ENCODE measurements at regions not wholly inside any gene's neighbourhood (a gene's known extent, or its start where the extent isn't known, plus 50 kb on each side); places are given as distances from the start of the nearest gene placed in this dataset.
"Not testable (repeated sequence)": the region's sequence is repeated elsewhere in the genome, so short reads cannot be mapped to it uniquely, and the experiment has no call there.

DNA sequence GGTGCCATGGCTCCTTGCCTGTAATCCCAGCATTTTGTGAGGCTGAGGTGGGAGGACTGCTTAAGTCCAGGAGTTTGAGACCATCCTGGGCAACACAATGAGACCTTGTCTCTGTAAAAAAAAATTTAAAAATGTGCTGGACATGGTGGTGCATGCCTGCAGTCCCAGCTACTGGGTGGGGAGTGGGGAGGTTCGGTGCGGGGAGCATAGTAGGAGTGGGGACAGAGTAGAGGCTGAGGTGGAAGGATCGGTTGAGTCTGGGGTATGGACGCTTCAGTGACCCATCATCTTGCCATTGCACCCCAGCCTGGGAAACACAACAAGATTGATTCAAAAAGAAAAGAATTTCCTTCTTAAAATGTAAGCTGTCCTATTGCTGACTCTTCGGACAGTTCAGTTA lies 1490.0 kb upstream of the GBE1 start:
- no peaks in the 10 kb centered on the region for H3K27me3 Mint-ChIP-seq
- H3K4me3 Mint-ChIP-seq, result no peak overlapping the region
- DNase-seq (no peak), ATAC-seq (no peak)
- H3K4me1 Mint-ChIP-seq, result no peaks in the 10 kb centered on the region
- no peaks in the 10 kb centered on the region for H3K36me3 Mint-ChIP-seq (ENCODE audit: low read depth)
- H3K27ac Mint-ChIP-seq, result no peak overlapping the region
- H3K9me3 ChIP-seq (ENCODE audit: control insufficient read depth, low read length, poor library complexity, severe bottlenecking), result peaks cover 4% of the 10 kb centered on the region

DNA sequence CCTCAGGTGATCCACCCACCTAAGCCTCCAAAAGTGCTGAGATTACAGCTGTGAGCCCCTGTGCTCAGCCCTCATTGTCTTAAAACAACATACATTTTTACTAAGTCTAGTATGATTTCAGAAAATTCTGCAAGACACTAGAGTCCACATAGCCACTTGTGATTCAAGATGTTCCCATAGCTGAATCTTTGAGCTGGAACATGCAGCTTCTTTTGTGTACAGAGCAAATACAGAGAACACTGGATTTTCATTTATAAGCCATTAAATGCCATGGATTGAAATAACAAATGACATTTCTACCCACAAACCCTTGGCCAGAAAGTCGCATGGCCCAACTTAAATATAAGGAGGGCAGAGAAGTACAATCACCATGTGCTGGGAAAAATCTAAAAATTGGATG lies 1489.2 kb upstream of the GBE1 start:
- no peaks in the 10 kb centered on the region for H3K4me1 Mint-ChIP-seq
- H3K36me3 Mint-ChIP-seq (ENCODE audit: low read depth), result no peaks in the 10 kb centered on the region
- H3K27ac Mint-ChIP-seq, result no peak overlapping the region
- ATAC-seq (no peak), DNase-seq (no peak)
- no peak overlapping the region for H3K4me3 Mint-ChIP-seq
- H3K27me3 Mint-ChIP-seq, result no peaks in the 10 kb centered on the region
- H3K9me3 ChIP-seq (ENCODE audit: control insufficient read depth, low read length, poor library complexity, severe bottlenecking), result peaks cover 4% of the 10 kb centered on the region

DNA sequence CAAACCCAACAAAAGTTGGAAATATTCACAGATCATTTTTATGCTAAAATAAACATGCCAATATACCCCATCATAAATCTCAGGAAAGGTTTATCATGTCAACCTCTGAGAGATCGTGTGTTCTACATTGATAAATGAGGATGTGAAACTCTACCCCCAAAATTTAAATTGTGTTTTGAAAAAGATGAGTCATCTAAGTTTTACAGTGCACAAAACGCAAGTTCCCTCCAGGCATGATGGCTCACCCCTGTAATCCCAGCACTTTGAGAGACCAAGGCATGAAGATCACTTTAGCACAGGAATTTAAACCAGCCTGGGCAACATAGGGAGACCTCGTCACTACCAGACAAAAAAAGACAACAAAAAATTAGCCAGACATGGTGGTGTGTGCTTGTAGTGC lies 1487.0 kb upstream of the GBE1 start:
- ATAC-seq (no peak), DNase-seq (no peak)
- no peak overlapping the region for H3K27ac Mint-ChIP-seq
- H3K27me3 Mint-ChIP-seq, result no peaks in the 10 kb centered on the region
- no peaks in the 10 kb centered on the region for H3K4me1 Mint-ChIP-seq
- H3K4me3 Mint-ChIP-seq, result no peak overlapping the region
- H3K36me3 Mint-ChIP-seq (ENCODE audit: low read depth), result no peaks in the 10 kb centered on the region
- peaks cover 4% of the 10 kb centered on the region for H3K9me3 ChIP-seq (ENCODE audit: control insufficient read depth, low read length, poor library complexity, severe bottlenecking)

DNA sequence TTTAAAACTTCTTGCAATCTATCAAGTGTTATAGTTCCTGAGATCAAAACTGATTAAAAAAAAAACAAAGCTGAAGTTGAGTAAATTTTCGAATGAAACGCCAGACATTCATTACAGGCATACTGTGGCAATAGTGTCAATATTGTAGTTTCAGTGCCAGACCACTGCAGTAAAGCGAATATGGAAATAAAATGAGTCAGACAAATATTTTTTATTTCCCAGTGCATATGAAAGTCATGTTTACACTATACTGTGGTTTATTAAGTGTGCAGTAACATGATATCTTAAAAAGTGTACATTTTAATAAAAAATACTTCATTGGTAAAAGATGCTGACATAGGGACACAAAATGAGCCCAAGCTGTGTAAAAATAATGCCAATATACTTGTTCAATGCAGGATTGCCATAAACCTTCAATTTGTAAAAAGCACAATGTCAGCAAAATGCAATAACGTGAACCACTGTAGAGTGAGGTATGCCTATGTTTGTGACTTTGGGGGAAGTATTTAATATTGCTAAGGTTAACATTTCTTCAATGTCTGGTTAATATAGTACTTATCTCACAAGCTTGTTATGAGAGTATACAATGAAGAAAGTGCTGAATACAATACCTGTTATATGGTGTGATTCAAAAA lies 1473.9 kb upstream of the GBE1 start:
- H3K4me1 Mint-ChIP-seq, result no peaks in the 10 kb centered on the region
- no peaks in the 10 kb centered on the region for H3K36me3 Mint-ChIP-seq (ENCODE audit: low read depth)
- H3K27me3 Mint-ChIP-seq, result no peaks in the 10 kb centered on the region
- no peaks in the 10 kb centered on the region for H3K9me3 ChIP-seq (ENCODE audit: control insufficient read depth, low read length, poor library complexity, severe bottlenecking)
- H3K27ac Mint-ChIP-seq, result no peak overlapping the region
- DNase-seq (no peak), ATAC-seq (no peak)
- no peak overlapping the region for H3K4me3 Mint-ChIP-seq

DNA sequence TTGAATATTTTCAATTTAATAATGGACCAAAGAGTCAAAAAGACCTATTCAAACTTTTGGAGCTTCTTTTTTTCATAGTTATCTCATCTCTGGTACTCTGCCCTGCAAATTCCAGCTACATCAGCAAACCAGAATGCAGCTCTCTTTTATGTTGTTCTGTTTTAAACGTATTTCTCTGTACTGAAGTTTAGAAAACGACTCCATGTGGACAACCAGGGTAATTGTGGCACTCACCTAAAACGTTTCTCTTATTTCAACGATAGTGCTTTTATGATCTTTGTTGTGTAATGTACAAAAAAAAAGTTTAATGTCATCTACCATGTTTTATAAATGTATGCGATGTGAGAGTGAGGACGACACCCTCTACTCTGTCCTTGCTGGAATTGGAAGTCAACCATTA lies 1472.3 kb upstream of the GBE1 start:
- H3K4me1 Mint-ChIP-seq, result no peaks in the 10 kb centered on the region
- ATAC-seq, result no peak
- H3K36me3 Mint-ChIP-seq (ENCODE audit: low read depth), result no peaks in the 10 kb centered on the region
- no peak overlapping the region for H3K4me3 Mint-ChIP-seq
- H3K27me3 Mint-ChIP-seq, result no peaks in the 10 kb centered on the region
- no peak for DNase-seq
- no peak overlapping the region for H3K27ac Mint-ChIP-seq
- no peaks in the 10 kb centered on the region for H3K9me3 ChIP-seq (ENCODE audit: control insufficient read depth, low read length, poor library complexity, severe bottlenecking)

DNA sequence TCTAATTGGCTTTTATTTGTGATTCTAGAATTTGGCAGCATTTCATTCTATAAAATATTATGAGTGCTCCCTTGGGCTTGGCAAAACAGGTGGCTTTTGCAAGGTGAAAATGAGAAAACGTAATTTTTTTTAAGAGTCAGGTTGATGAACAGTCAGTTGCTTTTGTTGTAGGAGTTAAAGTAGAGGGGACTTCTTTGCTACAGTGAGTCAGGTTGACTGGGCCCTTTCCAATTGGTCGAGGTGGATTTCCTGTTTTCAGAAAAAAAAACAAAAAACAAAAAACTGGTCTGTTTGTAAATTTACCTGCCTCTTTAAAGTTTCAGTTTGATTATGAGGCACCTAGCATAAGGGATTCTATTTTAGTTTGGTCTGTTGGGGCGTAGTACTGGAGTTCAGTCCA lies 1469.4 kb upstream of the GBE1 start:
- H3K4me3 Mint-ChIP-seq, result no peak overlapping the region
- H3K27me3 Mint-ChIP-seq, result no peaks in the 10 kb centered on the region
- ATAC-seq, result no peak
- H3K4me1 Mint-ChIP-seq, result no peaks in the 10 kb centered on the region
- no peaks in the 10 kb centered on the region for H3K9me3 ChIP-seq (ENCODE audit: control insufficient read depth, low read length, poor library complexity, severe bottlenecking)
- no peak for DNase-seq
- no peak overlapping the region for H3K27ac Mint-ChIP-seq
- H3K36me3 Mint-ChIP-seq (ENCODE audit: low read depth), result no peaks in the 10 kb centered on the region

DNA sequence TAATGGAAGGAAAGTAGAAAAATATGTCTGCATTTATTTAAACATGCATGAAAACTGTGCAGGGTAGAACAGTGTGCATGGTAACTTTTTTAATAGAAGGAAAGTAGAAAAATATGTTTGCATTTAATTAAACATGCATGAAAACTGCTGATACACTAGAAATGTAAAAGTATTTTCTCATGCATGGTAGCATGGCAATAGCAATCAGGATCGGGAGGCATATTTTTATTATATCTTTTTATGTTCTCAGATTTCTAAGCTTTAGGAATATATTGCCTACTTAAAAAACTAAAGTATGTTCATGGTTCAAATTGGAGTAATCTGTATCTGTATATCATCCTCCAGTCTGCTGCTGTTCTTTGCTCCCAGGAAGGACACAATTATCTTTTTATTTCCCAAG lies 1468.9 kb upstream of the GBE1 start:
- no peaks in the 10 kb centered on the region for H3K4me1 Mint-ChIP-seq
- no peak overlapping the region for H3K27ac Mint-ChIP-seq
- no peaks in the 10 kb centered on the region for H3K27me3 Mint-ChIP-seq
- no peaks in the 10 kb centered on the region for H3K36me3 Mint-ChIP-seq (ENCODE audit: low read depth)
- ATAC-seq, result no peak
- no peaks in the 10 kb centered on the region for H3K9me3 ChIP-seq (ENCODE audit: control insufficient read depth, low read length, poor library complexity, severe bottlenecking)
- no peak for DNase-seq
- no peak overlapping the region for H3K4me3 Mint-ChIP-seq

DNA sequence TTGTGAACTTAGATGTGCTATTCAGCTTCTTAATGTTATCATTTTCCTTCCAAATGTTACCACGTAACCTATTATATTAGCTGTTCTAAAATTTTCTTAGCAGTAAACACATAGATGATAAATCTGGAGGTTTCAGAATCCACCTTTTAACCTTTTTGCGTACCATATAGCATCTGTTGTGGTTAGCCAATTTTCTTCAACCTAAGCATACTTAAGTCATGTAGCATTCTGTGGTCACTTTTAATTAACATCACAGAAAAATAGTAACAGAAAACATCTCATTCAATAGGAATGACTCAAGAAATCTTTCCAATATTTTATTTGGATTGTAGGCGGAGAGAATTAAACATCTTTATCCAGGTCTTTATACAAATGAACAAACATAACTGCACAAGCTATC lies 1465.3 kb upstream of the GBE1 start:
- no peak for DNase-seq
- no peaks in the 10 kb centered on the region for H3K4me1 Mint-ChIP-seq
- H3K27ac Mint-ChIP-seq, result no peak overlapping the region

DNA sequence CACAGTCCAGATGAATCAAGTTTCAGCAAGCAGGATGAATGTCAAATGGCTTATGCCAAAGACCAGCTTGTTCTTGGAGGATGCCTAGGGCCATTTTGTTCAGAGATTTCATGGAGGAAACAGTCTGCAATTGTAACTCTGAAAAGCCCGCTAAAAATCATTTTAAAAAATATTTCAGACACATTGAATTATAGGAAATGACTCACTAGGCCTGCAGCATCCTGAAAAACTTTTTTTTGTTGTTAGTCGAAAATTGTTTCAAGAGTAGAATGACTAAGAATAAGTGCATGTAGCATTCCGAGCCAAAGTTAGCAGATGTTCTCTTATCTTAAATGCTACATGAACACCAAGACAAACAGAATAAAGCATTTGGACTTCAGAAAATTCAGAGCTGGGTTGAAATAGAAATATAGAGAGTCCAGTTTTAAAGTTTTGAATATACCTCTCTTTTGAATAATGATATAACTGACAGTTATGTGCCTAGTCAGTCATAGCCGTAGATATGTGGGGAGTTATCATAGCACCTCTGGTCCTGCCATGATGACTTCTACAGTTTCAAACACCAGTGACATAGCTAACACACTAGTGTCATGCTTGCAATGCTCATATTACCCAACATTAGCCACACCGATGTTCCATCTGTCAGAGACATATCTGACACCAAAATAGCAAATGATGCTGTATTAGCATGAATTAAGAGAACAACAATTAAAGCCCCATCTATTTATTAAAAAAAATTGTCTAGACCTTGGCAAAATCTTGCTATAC lies 1462.8 kb upstream of the GBE1 start:
- ATAC-seq, result no peak
- Mint-ChIP-seq H3K4me1 (no peaks in the 10 kb centered on the region), H3K27me3 (no peaks in the 10 kb centered on the region), H3K4me3 (no peak overlapping the region), H3K36me3 (ENCODE audit: low read depth) (no peaks in the 10 kb centered on the region), H3K27ac (no peak overlapping the region)
- no peaks in the 10 kb centered on the region for H3K9me3 ChIP-seq (ENCODE audit: control insufficient read depth, low read length, poor library complexity, severe bottlenecking)
- no peak for DNase-seq

More for the DNA sequence above, 1465.3 kb upstream of the GBE1 start:
- ATAC-seq, result no peak
- Mint-ChIP-seq H3K4me3 (no peak overlapping the region), H3K36me3 (ENCODE audit: low read depth) (no peaks in the 10 kb centered on the region), H3K27me3 (no peaks in the 10 kb centered on the region)
- no peaks in the 10 kb centered on the region for H3K9me3 ChIP-seq (ENCODE audit: control insufficient read depth, low read length, poor library complexity, severe bottlenecking)

DNA sequence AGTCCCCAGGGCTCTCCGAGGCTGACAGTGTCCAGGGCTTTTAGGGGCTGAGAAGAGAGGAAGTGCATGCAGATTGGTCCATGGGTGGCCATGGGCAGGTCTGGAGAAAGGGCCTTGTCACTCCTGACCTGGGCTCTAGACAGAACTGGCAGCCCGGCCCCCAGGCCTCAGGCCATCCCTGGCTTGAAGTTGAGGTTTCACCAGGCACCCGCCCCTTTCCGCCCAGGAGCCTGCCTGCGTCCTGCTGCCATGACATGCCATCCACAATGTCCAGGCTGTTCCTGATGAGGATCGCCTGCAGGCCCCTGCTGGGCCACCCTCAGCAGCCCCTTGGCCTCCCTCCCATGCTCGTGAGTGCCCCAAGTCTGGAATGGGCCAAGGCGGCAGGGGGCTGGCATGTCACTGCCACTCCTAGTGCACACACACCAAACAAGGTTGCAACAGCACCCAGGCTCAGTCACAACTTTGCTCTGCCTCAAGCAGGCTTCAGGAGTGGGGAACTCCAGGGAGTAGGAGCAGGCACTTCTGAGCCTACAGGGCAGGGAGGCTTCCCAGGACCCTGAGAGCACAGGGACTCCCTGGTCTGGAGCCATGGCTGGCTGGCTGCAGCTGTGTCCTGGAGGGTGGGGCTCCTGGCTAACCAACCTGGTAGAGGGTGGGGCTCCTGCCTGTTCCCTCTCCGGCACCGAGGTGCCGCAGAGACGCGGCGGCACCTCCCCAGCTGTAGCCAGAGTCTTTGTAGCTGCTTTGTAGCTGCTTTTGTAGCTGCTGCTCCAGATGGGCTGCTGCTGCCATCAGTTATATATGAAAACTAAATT lies 1457.1 kb upstream of the GBE1 start:
- no peaks in the 10 kb centered on the region for H3K4me1 Mint-ChIP-seq
- ATAC-seq, result no peak
- no peak overlapping the region for H3K27ac Mint-ChIP-seq

DNA sequence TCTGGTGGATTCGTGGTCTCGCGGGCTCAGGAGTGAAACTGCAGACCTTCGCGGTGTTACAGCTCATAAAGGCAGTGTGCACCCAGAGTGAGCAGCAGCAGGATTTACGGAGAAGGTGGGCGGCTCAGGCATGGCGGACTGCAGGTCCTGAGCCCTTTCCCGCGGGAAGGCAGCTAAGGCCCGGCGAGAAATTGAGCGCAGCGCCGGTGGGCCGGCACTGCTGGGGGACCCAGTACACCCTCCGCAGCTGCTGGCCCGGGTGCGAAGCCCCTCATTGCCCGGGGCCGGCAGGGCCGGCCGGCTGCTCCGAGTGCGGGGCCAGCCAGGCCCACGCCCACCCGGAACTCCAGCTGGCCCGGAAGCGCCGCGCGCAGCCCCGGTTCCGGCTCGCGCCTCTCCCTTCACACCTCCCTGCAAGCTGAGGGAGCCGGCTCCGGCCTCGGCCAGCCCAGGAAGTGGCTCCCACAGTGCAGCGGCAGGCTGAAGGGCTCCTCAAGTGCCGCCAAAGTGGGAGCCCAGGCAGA lies 1456.2 kb upstream of the GBE1 start:
- H3K27me3 Mint-ChIP-seq; H3K27ac Mint-ChIP-seq; H3K9me3 ChIP-seq (ENCODE audit: control insufficient read depth, low read length, poor library complexity, severe bottlenecking); H3K36me3 Mint-ChIP-seq (ENCODE audit: low read depth); ATAC-seq; DNase-seq; H3K4me1 Mint-ChIP-seq: not testable (repeated sequence)
- peak overlapping the region; percentile 25 for H3K4me3 Mint-ChIP-seq

More for the DNA sequence above, 1457.1 kb upstream of the GBE1 start:
- H3K9me3 ChIP-seq (ENCODE audit: control insufficient read depth, low read length, poor library complexity, severe bottlenecking), result no peaks in the 10 kb centered on the region
- H3K27me3 Mint-ChIP-seq, result no peaks in the 10 kb centered on the region
- no peaks in the 10 kb centered on the region for H3K36me3 Mint-ChIP-seq (ENCODE audit: low read depth)
- H3K4me3 Mint-ChIP-seq, result no peak overlapping the region
- no peak for DNase-seq

DNA sequence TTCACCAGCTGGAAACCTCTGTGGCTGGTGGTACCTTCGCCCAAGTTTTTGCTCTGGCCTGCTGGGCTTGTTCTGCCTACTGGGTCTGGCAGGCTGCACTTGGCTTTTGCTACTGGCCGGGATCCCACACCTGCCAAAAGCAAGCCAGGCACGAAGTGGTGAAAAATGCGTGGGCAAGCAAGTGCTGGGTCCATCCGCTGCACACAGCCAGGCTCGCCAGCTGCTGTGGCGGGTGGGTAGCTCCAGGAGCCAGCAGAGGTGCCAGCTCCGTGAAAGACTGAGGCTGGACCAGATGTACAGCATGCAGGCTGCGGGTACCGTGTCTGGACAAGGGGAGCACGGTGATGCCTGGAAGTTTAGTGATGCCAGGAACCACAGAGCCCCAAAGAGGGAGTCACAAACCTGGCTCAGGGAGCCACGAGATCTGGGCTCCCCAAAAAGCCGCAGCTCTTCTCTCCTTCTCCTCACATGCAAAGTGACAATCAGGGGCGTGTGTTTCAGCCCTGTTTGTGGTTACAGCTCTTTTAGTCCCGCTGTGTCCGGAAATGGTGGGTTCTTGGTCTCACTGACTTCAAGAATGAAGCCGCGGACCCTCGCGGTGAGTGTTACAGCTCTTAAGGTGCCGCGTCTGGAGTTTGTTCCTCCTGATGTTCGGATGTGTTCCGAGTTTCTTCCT lies 1455.6 kb upstream of the GBE1 start:
- ATAC-seq (no peak), DNase-seq (no peak)
- Mint-ChIP-seq H3K36me3 (ENCODE audit: low read depth) (no peaks in the 10 kb centered on the region), H3K4me1 (no peaks in the 10 kb centered on the region), H3K4me3 (peak overlapping the region; percentile 25), H3K27me3 (no peaks in the 10 kb centered on the region), H3K27ac (no peak overlapping the region)
- H3K9me3 ChIP-seq (ENCODE audit: control insufficient read depth, low read length, poor library complexity, severe bottlenecking), result no peaks in the 10 kb centered on the region

DNA sequence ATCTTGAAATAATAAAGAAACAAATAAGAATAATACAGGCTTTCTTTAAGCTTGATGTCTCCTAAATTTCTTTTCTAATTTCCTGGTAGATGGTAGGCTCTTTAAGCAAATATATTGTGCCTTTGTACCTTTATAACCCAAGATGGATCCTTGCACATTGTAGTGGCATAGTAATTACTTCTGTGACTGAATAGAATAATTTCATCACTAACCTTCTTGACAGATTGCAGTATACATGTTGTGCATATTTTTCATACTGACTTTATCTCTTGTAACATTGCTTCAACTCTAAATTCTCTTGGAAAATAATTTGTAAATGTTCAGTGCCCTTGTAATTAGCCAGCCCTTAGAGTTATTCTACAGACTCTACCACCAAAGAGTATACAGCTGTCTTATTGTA lies 1433.8 kb upstream of the GBE1 start:
- H3K9me3 ChIP-seq (ENCODE audit: control insufficient read depth, low read length, poor library complexity, severe bottlenecking), result no peaks in the 10 kb centered on the region
- no peak for DNase-seq
- Mint-ChIP-seq H3K27ac (no peak overlapping the region), H3K36me3 (ENCODE audit: low read depth) (no peaks in the 10 kb centered on the region), H3K4me1 (no peaks in the 10 kb centered on the region), H3K4me3 (no peak overlapping the region), H3K27me3 (no peaks in the 10 kb centered on the region)
- no peak for ATAC-seq

All from T-helper 17 cell (primary cell).